ENCODE measurements at regions not wholly inside any gene's neighbourhood (a gene's known extent, or its start where the extent isn't known, plus 50 kb on each side); places are given as distances from the start of the nearest gene placed in this dataset.
A peak's percentile ranks its signal among the peaks of the same experiment; 100 is the strongest.

GRCh38 chr3:168655611-168656010 lies 559.9 kb upstream of the GOLIM4 start:
- CTCF ChIA-PET, result no interaction called here
- POLR2A ChIA-PET, result no interaction called here
- H3K9me3 ChIP-seq (ENCODE audit: control extremely low read depth in 1 of 5, control insufficient read depth in 4 of 5, insufficient read depth in 2 of 5, low read depth in 1 of 5, low read length in 4 of 5), result no peaks in the 10 kb centered on the region
- no CpG with 5 or more reads among the region's 1 CpG for WGBS (ENCODE audit: insufficient coverage)
- no peaks in the 10 kb centered on the region for H3K36me3 ChIP-seq (ENCODE audit: control insufficient read depth in 4 of 4, insufficient read depth in 4 of 4, low read length in 3 of 4)
- no peak for DNase-seq
- no peak overlapping the region for H3K27ac ChIP-seq (ENCODE audit: insufficient read depth in 1 of 2, low read depth in 1 of 2, low read length in 2 of 2, poor library complexity in 1 of 2, severe bottlenecking in 2 of 2)
- H3K4me1 ChIP-seq (ENCODE audit: control extremely low read depth in 1 of 4, control insufficient read depth in 4 of 4, insufficient read depth in 4 of 4, low read length in 3 of 4), result peaks cover 0 to under 1% (median 0%) of the 10 kb centered on the region in 4 experiments
- H3K4me3 ChIP-seq (ENCODE audit: control insufficient read depth in 1 of 7, extremely low read depth in 1 of 7, insufficient read depth in 4 of 7, low read depth in 2 of 7, low read length in 6 of 7), result no peak overlapping the region
- H3K27me3 ChIP-seq (replicated peaks in 2 of 5; ENCODE audit: control insufficient read depth in 4 of 5, insufficient read depth in 5 of 5, low read length in 4 of 5), result no peaks in the 10 kb centered on the region

GRCh38 chr3:168654700-168655099 lies 559.0 kb upstream of the GOLIM4 start:
- H3K27me3 ChIP-seq (replicated peaks in 2 of 5; ENCODE audit: control insufficient read depth in 4 of 5, insufficient read depth in 5 of 5, low read length in 4 of 5), result no peaks in the 10 kb centered on the region
- H3K27ac ChIP-seq (ENCODE audit: insufficient read depth in 1 of 2, low read depth in 1 of 2, low read length in 2 of 2, poor library complexity in 1 of 2, severe bottlenecking in 2 of 2), result no peak overlapping the region
- POLR2A ChIA-PET, result no interaction called here
- DNase-seq, result no peak
- H3K4me1 ChIP-seq (ENCODE audit: control extremely low read depth in 1 of 4, control insufficient read depth in 4 of 4, insufficient read depth in 4 of 4, low read length in 3 of 4), result no peaks in the 10 kb centered on the region
- CTCF ChIA-PET, result no interaction called here
- no CpG with 5 or more reads among the region's 2 CpGs for WGBS (ENCODE audit: insufficient coverage)
- H3K9me3 ChIP-seq (ENCODE audit: control extremely low read depth in 1 of 5, control insufficient read depth in 4 of 5, insufficient read depth in 2 of 5, low read depth in 1 of 5, low read length in 4 of 5), result no peaks in the 10 kb centered on the region
- no peak overlapping the region for H3K4me3 ChIP-seq (ENCODE audit: control insufficient read depth in 1 of 7, extremely low read depth in 1 of 7, insufficient read depth in 4 of 7, low read depth in 2 of 7, low read length in 6 of 7)
- H3K36me3 ChIP-seq (ENCODE audit: control insufficient read depth in 4 of 4, insufficient read depth in 4 of 4, low read length in 3 of 4), result no peaks in the 10 kb centered on the region

- Histone ChIP-seq H3K4me3 (ENCODE audit: control insufficient read depth in 1 of 7, extremely low read depth in 1 of 7, insufficient read depth in 4 of 7, low read depth in 2 of 7, low read length in 6 of 7) (no peak overlapping the region), H3K9me3 (ENCODE audit: control extremely low read depth in 1 of 5, control insufficient read depth in 4 of 5, insufficient read depth in 2 of 5, low read depth in 1 of 5, low read length in 4 of 5) (no peaks in the 10 kb centered on the region), H3K4me1 (ENCODE audit: control extremely low read depth in 1 of 4, control insufficient read depth in 4 of 4, insufficient read depth in 4 of 4, low read length in 3 of 4) (no peaks in the 10 kb centered on the region), H3K27me3 (replicated peaks in 2 of 5; ENCODE audit: control insufficient read depth in 4 of 5, insufficient read depth in 5 of 5, low read length in 4 of 5) (no peaks in the 10 kb centered on the region), H3K27ac (ENCODE audit: insufficient read depth in 1 of 2, low read depth in 1 of 2, low read length in 2 of 2, poor library complexity in 1 of 2, severe bottlenecking in 2 of 2) (no peak overlapping the region), H3K36me3 (ENCODE audit: control insufficient read depth in 4 of 4, insufficient read depth in 4 of 4, low read length in 3 of 4) (no peaks in the 10 kb centered on the region)
- POLR2A ChIA-PET, result interaction anchor here (0.7 kb wide), 1 partner anchor 35 kb away, joined by 5 read pairs; no protein-coding TSS in a partner anchor
- no peak for DNase-seq
- WGBS (ENCODE audit: insufficient coverage), result no CpG with 5 or more reads among the region's 1 CpG
- CTCF ChIA-PET, result interaction anchor here (1.2 kb wide), 1 partner anchor 9 kb away, joined by 4 read pairs; no protein-coding TSS in a partner anchor
Observed at GRCh38 chr3:168653255-168653654, 557.5 kb upstream of the GOLIM4 start.

- WGBS (ENCODE audit: insufficient coverage), result no CpG with 5 or more reads among the region's 3 CpGs
- Histone ChIP-seq H3K4me1 (ENCODE audit: control extremely low read depth in 1 of 4, control insufficient read depth in 4 of 4, insufficient read depth in 4 of 4, low read length in 3 of 4) (no peaks in the 10 kb centered on the region), H3K36me3 (ENCODE audit: control insufficient read depth in 4 of 4, insufficient read depth in 4 of 4, low read length in 3 of 4) (no peaks in the 10 kb centered on the region), H3K4me3 (ENCODE audit: control insufficient read depth in 1 of 7, extremely low read depth in 1 of 7, insufficient read depth in 4 of 7, low read depth in 2 of 7, low read length in 6 of 7) (no peak overlapping the region), H3K9me3 (ENCODE audit: control extremely low read depth in 1 of 5, control insufficient read depth in 4 of 5, insufficient read depth in 2 of 5, low read depth in 1 of 5, low read length in 4 of 5) (no peaks in the 10 kb centered on the region), H3K27ac (ENCODE audit: insufficient read depth in 1 of 2, low read depth in 1 of 2, low read length in 2 of 2, poor library complexity in 1 of 2, severe bottlenecking in 2 of 2) (no peak overlapping the region), H3K27me3 (replicated peaks in 2 of 5; ENCODE audit: control insufficient read depth in 4 of 5, insufficient read depth in 5 of 5, low read length in 4 of 5) (no peaks in the 10 kb centered on the region)
- CTCF ChIA-PET, result no interaction called here
- DNase-seq, result no peak
- POLR2A ChIA-PET, result interaction anchor here (0.6 kb wide), 1 partner anchor 286 kb away, joined by 3 read pairs; no protein-coding TSS in a partner anchor
Observed at GRCh38 chr3:168648321-168648720, 552.6 kb upstream of the GOLIM4 start.

- POLR2A ChIA-PET, result no interaction called here
- Histone ChIP-seq H3K27ac (ENCODE audit: insufficient read depth in 1 of 2, low read depth in 1 of 2, low read length in 2 of 2, poor library complexity in 1 of 2, severe bottlenecking in 2 of 2) (no peak overlapping the region), H3K36me3 (ENCODE audit: control insufficient read depth in 4 of 4, insufficient read depth in 4 of 4, low read length in 3 of 4) (no peaks in the 10 kb centered on the region), H3K4me3 (ENCODE audit: control insufficient read depth in 1 of 7, extremely low read depth in 1 of 7, insufficient read depth in 4 of 7, low read depth in 2 of 7, low read length in 6 of 7) (no peak overlapping the region), H3K27me3 (replicated peaks in 2 of 5; ENCODE audit: control insufficient read depth in 4 of 5, insufficient read depth in 5 of 5, low read length in 4 of 5) (no peaks in the 10 kb centered on the region), H3K4me1 (ENCODE audit: control extremely low read depth in 1 of 4, control insufficient read depth in 4 of 4, insufficient read depth in 4 of 4, low read length in 3 of 4) (no peaks in the 10 kb centered on the region), H3K9me3 (ENCODE audit: control extremely low read depth in 1 of 5, control insufficient read depth in 4 of 5, insufficient read depth in 2 of 5, low read depth in 1 of 5, low read length in 4 of 5) (no peaks in the 10 kb centered on the region)
- no peak for DNase-seq
- CTCF ChIA-PET, result interaction anchor here (1.1 kb wide), 1 partner anchor 17 kb away, joined by 3 read pairs; no protein-coding TSS in a partner anchor
Observed at GRCh38 chr3:168647582-168647981, 551.9 kb upstream of the GOLIM4 start.

GRCh38 chr3:168645180-168645579 lies 549.5 kb upstream of the GOLIM4 start:
- POLR2A ChIA-PET, result interaction anchor here (0.8 kb wide), 1 partner anchor 455 kb away, joined by 4 read pairs; no protein-coding TSS in a partner anchor
- CTCF ChIA-PET, result interaction anchor here (1.0 kb wide), 1 partner anchor 20 kb away, joined by 3 read pairs; no protein-coding TSS in a partner anchor

GRCh38 chr3:168628549-168628948 lies 532.8 kb upstream of the GOLIM4 start:
- ChIA-PET POLR2A (no interaction called here), CTCF (interaction anchor here (0.7 to 2.6 kb wide), 2 partner anchors 8 to 16 kb away, joined by 3 to 9 read pairs; no protein-coding TSS in a partner anchor)
- Histone ChIP-seq H3K9me3 (ENCODE audit: control extremely low read depth in 1 of 5, control insufficient read depth in 4 of 5, insufficient read depth in 2 of 5, low read depth in 1 of 5, low read length in 4 of 5) (no peaks in the 10 kb centered on the region), H3K4me3 (ENCODE audit: control insufficient read depth in 1 of 7, extremely low read depth in 1 of 7, insufficient read depth in 4 of 7, low read depth in 2 of 7, low read length in 6 of 7) (no peak overlapping the region), H3K36me3 (ENCODE audit: control insufficient read depth in 4 of 4, insufficient read depth in 4 of 4, low read length in 3 of 4) (no peaks in the 10 kb centered on the region), H3K27me3 (replicated peaks in 2 of 5; ENCODE audit: control insufficient read depth in 4 of 5, insufficient read depth in 5 of 5, low read length in 4 of 5) (no peaks in the 10 kb centered on the region), H3K27ac (ENCODE audit: insufficient read depth in 1 of 2, low read depth in 1 of 2, low read length in 2 of 2, poor library complexity in 1 of 2, severe bottlenecking in 2 of 2) (no peak overlapping the region), H3K4me1 (ENCODE audit: control extremely low read depth in 1 of 4, control insufficient read depth in 4 of 4, insufficient read depth in 4 of 4, low read length in 3 of 4) (no peaks in the 10 kb centered on the region)
- no peak for DNase-seq

More at GRCh38 chr3:168645180-168645579, 549.5 kb upstream of the GOLIM4 start:
- Histone ChIP-seq H3K4me3 (ENCODE audit: control insufficient read depth in 1 of 7, extremely low read depth in 1 of 7, insufficient read depth in 4 of 7, low read depth in 2 of 7, low read length in 6 of 7) (no peak overlapping the region), H3K9me3 (ENCODE audit: control extremely low read depth in 1 of 5, control insufficient read depth in 4 of 5, insufficient read depth in 2 of 5, low read depth in 1 of 5, low read length in 4 of 5) (no peaks in the 10 kb centered on the region), H3K4me1 (ENCODE audit: control extremely low read depth in 1 of 4, control insufficient read depth in 4 of 4, insufficient read depth in 4 of 4, low read length in 3 of 4) (no peaks in the 10 kb centered on the region), H3K27ac (ENCODE audit: insufficient read depth in 1 of 2, low read depth in 1 of 2, low read length in 2 of 2, poor library complexity in 1 of 2, severe bottlenecking in 2 of 2) (no peak overlapping the region), H3K36me3 (ENCODE audit: control insufficient read depth in 4 of 4, insufficient read depth in 4 of 4, low read length in 3 of 4) (no peaks in the 10 kb centered on the region), H3K27me3 (replicated peaks in 2 of 5; ENCODE audit: control insufficient read depth in 4 of 5, insufficient read depth in 5 of 5, low read length in 4 of 5) (no peaks in the 10 kb centered on the region)
- DNase-seq, result peak in 1 of 3 donors; percentile 35
- 95% methylated on average over 2 of the region's 2 CpGs for WGBS (ENCODE audit: insufficient coverage)

Data from common myeloid progenitor, CD34-positive (primary cell).